Muscle layer of colon (tissue), 2 donors: ENCODE measurements at regions not wholly inside any gene's neighbourhood (a gene's known extent, or its start where the extent isn't known, plus 50 kb on each side); places are given as distances from the start of the nearest gene placed in this dataset.

Experiments used
- H3K27ac ChIP-seq: one replicate; pipeline ENCODE4 v1.7.0; 2013; ENCODE audit warnings: low read depth, mild to moderate bottlenecking, low read length, moderate library complexity
- H3K27me3 ChIP-seq, 2 donors: one replicate each; pipeline ENCODE4 v1.7.0; 2013; ENCODE audit warnings: low read length in 2 of 2, mild to moderate bottlenecking in 2 of 2; ENCODE audit not compliant: insufficient read depth in 2 of 2, control insufficient read depth in 1 of 2
- H3K36me3 ChIP-seq: one replicate; pipeline ENCODE4 v1.7.0; 2013; ENCODE audit warnings: mild to moderate bottlenecking, low read length; ENCODE audit not compliant: insufficient read depth
- H3K4me1 ChIP-seq: one replicate; pipeline ENCODE4 v1.7.0; 2013; ENCODE audit warnings: mild to moderate bottlenecking, low read length; ENCODE audit not compliant: insufficient read depth
- H3K4me3 ChIP-seq, 2 donors: one replicate each; pipeline ENCODE4 v1.7.0; 2013; ENCODE audit warnings: low read length in 2 of 2, low read depth in 1 of 2, mild to moderate bottlenecking in 1 of 2, moderate library complexity in 1 of 2
- H3K9ac ChIP-seq: one replicate; pipeline ENCODE4 v1.7.0; 2013; ENCODE audit warnings: low read length
- H3K9me3 ChIP-seq: one replicate; pipeline ENCODE4 v1.7.0; 2013; ENCODE audit warnings: mild to moderate bottlenecking, low read length
- donor health status: abdominal sarcoma.
- donor health status: Adenocarcinoma of cecum.

DNA sequence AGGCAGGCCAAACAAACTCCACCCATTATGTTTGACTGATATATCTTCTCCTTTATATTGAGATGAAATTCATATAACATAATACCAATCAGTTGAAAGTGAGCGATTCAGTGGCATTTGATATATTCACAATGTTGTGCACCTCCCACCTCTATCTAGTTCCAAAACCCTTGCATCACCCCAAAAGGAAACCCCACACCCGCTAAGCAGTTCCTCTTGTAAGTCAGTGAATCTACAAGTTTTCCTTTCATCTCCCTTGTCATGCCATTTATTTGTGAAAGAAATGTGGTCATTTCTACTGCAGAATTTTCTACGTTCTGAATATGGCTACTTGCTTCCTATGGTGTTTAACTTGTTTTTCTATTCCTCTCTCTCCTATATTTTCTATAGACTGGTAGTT lies 99.4 kb upstream of the PTPN3 start:
- H3K9me3 ChIP-seq, result no peaks in the 10 kb centered on the region
- no peaks in the 10 kb centered on the region for H3K4me1 ChIP-seq
- H3K27ac ChIP-seq, result no peak overlapping the region
- no peak overlapping the region for H3K9ac ChIP-seq
- no peaks in the 10 kb centered on the region for H3K36me3 ChIP-seq
- H3K4me3 ChIP-seq, result no peak overlapping the region
- no peaks in the 10 kb centered on the region for H3K27me3 ChIP-seq

DNA sequence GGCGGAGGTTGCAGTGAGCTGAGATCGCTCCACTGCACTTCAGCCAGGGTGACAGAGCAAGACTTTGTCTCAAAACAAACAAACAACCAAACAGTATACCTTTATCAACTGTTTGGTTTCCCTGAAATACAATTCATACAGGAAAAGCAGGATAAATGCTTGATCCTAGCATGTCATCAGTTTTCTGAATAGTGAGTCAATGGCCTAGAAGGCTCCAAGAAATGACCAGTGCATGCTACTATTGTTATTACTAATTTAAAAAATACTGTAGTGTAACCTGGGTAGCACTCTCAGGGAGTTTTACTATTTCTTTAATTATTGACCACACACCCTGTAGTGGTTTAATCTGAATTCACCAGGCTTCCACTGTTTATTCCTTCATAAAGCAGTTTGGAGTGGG lies 101.0 kb upstream of the PTPN3 start:
- Histone ChIP-seq H3K4me1 (no peaks in the 10 kb centered on the region), H3K9me3 (no peaks in the 10 kb centered on the region), H3K27ac (no peak overlapping the region), H3K27me3 (no peaks in the 10 kb centered on the region), H3K36me3 (no peaks in the 10 kb centered on the region), H3K4me3 (no peak overlapping the region), H3K9ac (no peak overlapping the region)

DNA sequence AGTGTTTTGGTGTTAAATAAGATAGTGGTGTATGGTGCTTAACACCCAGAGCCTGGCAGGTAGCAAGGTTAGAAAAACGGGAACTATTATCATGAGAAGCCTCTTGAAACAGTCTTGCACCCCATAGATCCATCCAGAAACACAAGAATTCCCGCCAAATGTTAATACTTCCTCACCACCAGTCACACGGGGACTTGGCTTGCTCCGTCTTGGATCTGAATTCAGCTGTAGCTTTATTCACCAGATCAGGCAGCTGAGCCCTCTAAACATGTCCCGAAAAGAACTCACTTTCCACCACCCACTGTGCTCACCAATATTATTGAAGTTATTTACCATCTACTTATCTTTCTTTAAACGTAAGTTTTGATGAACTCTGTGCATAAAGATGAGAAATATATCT lies 101.6 kb upstream of the PTPN3 start:
- no peak overlapping the region for H3K4me3 ChIP-seq
- H3K9ac ChIP-seq, result no peak overlapping the region
- H3K9me3 ChIP-seq, result no peaks in the 10 kb centered on the region
- H3K4me1 ChIP-seq, result no peaks in the 10 kb centered on the region
- no peak overlapping the region for H3K27ac ChIP-seq
- no peaks in the 10 kb centered on the region for H3K27me3 ChIP-seq
- H3K36me3 ChIP-seq, result no peaks in the 10 kb centered on the region

DNA sequence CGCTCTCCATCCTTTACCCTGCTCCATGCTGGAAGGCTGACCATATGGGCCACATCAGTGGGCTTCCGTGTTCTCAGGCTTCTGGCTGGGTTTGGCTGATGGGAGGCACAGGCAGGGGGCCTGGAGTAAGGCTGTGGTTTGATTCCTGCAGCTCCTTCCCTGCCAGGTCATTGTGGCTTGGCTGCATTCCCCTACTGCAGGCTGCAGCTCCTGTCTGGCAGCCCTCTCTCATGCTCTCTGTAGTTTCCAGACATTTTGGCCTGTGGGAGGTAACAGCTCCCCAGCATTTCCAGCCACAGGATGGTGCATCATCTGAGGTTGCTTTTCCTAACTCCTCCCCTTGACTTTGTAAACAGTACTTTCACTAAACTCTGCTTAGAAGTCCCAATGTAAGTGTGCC lies 102.0 kb upstream of the PTPN3 start:
- H3K4me1 ChIP-seq, result no peaks in the 10 kb centered on the region
- no peaks in the 10 kb centered on the region for H3K27me3 ChIP-seq

DNA sequence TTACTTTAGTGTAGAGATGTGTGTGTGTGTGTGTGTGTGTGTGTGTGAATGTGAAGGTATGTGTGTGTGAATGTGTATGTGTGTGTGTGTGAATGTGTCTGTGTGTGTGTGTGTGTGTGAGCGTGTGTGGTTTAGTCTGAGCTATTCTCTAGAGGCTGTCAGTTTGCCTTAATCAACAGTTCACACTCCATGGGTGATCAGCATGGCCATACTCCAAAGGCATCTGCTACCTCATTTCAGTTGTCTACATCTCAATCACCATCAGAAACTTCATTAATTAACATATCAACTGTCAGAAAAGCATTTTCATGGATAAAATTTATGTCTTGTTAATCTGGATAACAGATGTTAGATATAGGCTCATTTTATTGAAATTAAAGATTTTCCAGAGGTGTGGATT lies 103.1 kb upstream of the PTPN3 start:
- H3K9me3 ChIP-seq, result no peaks in the 10 kb centered on the region
- no peaks in the 10 kb centered on the region for H3K36me3 ChIP-seq
- no peak overlapping the region for H3K4me3 ChIP-seq
- H3K27ac ChIP-seq, result no peak overlapping the region
- no peaks in the 10 kb centered on the region for H3K4me1 ChIP-seq
- H3K27me3 ChIP-seq, result no peaks in the 10 kb centered on the region
- H3K9ac ChIP-seq, result no peak overlapping the region

More for the DNA sequence above, 102.0 kb upstream of the PTPN3 start:
- Histone ChIP-seq H3K36me3 (no peaks in the 10 kb centered on the region), H3K4me3 (no peak overlapping the region), H3K9ac (no peak overlapping the region), H3K27ac (no peak overlapping the region), H3K9me3 (no peaks in the 10 kb centered on the region)

DNA sequence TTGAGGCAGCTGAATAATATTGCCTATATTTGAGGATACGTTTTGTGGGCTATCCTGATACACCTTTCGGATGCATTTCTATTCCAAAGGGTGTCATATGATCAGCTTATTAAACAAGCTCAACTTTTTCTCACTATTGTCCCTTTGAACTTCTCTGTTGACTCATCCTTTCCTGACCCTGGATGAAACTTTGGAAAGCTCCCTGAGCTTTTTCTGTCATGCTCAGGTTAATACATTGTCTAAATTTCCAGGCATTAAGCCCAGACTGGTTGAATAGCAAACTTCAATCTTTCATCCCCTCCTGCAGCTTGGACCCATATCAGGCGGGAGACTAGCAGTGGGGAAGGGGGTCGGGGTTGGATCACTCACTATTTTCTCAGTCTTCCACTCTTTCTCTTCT lies 104.9 kb upstream of the PTPN3 start:
- H3K9me3 ChIP-seq, result no peaks in the 10 kb centered on the region
- H3K27ac ChIP-seq, result no peak overlapping the region
- H3K9ac ChIP-seq, result no peak overlapping the region
- no peak overlapping the region for H3K4me3 ChIP-seq
- no peaks in the 10 kb centered on the region for H3K4me1 ChIP-seq
- no peaks in the 10 kb centered on the region for H3K36me3 ChIP-seq
- H3K27me3 ChIP-seq, result no peaks in the 10 kb centered on the region

DNA sequence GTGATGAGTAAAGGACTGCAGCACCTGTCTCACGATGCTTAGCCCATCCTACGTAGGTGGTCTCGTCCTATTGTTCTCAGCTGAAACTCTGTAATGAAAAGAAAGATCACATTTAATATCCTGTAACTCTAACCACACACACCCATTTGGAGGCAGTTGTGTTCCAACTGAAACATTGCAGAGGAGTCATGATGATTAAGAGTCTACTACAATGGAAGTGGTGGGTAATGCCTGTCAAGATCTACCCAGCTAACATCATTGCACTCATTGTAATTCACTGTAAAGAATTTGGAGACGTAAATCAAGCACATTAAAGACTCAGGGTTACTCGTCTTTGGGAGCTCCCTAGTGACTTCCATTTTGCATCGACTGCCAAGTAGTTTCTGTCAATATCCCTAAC lies 106.0 kb upstream of the PTPN3 start:
- H3K4me1 ChIP-seq, result no peaks in the 10 kb centered on the region

DNA sequence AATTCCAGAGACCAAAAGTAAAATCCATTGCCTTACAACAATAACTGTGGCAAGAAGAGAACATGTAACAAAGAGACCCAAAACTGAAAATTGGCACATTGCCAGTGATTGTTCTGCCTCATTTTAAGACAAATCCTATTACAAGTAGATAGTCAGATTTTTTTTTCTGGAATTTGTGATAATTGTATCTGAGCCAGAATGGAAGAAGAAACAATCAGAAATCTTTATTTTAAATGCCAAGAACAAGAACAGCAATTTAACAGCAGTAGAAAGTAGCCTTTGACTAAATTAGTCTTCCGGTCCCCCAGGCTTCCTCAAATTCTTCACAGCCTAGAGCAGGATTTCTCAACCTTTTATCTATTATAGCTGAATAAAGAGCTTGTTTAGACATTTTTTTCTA lies 106.7 kb upstream of the PTPN3 start:
- no peaks in the 10 kb centered on the region for H3K9me3 ChIP-seq
- H3K27ac ChIP-seq, result no peak overlapping the region
- no peaks in the 10 kb centered on the region for H3K4me1 ChIP-seq
- H3K4me3 ChIP-seq, result no peak overlapping the region
- H3K36me3 ChIP-seq, result no peaks in the 10 kb centered on the region
- H3K27me3 ChIP-seq, result no peaks in the 10 kb centered on the region
- no peak overlapping the region for H3K9ac ChIP-seq

More for the DNA sequence above, 106.0 kb upstream of the PTPN3 start:
- Histone ChIP-seq H3K27ac (no peak overlapping the region), H3K9me3 (no peaks in the 10 kb centered on the region), H3K36me3 (no peaks in the 10 kb centered on the region), H3K27me3 (no peaks in the 10 kb centered on the region), H3K9ac (no peak overlapping the region), H3K4me3 (no peak overlapping the region)

DNA sequence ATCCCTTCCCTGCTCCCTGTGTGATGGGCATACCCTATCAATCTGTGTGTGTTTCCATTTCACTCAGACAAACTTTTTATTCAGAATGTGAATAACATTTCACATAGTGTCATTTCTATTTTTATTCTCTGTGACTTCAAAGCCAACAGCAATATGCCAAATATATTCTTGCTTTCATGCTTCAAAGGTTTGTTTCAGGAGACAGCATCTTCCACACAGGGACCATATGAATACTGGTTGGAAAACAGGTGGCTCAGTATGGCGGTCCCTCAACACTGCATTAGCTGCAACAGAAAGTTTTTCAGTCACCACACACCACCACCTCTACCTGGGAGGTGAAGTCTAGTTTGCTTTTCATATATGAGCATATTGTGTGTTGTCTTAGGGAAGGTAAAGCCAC lies 111.0 kb upstream of the PTPN3 start:
- H3K9ac ChIP-seq, result no peak overlapping the region
- no peaks in the 10 kb centered on the region for H3K27me3 ChIP-seq

DNA sequence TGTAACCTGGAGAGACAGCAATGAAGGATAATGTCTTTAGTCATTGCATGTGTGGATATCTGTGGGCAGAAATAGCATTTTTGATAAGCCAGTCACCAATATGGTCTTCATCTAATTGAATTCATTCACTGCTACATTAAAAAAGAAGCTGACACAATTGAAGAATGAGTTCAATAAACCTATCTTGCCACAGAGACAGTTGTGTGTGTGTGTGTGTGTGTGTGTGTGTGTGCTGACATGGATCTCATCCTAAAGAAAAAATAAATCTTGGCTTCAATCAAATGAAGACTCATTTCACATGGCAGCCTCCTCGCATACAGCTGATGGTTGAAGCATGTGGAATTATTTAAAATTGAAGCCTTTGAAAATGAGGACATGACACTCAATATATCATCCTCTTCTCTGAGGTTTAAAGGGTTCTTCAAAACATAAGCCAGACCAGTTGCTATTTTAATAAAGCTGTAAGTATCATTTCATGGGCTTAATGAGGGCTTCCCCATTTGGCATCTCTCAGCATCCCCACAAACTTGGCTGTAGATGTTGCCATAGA lies 118.5 kb upstream of the PTPN3 start:
- H3K9ac ChIP-seq, result no peak overlapping the region
- no peaks in the 10 kb centered on the region for H3K9me3 ChIP-seq
- H3K4me3 ChIP-seq, result no peak overlapping the region
- H3K4me1 ChIP-seq, result no peaks in the 10 kb centered on the region
- H3K27me3 ChIP-seq, result no peaks in the 10 kb centered on the region
- H3K36me3 ChIP-seq, result no peaks in the 10 kb centered on the region
- H3K27ac ChIP-seq, result no peak overlapping the region

More for the DNA sequence above, 111.0 kb upstream of the PTPN3 start:
- no peaks in the 10 kb centered on the region for H3K36me3 ChIP-seq
- no peak overlapping the region for H3K27ac ChIP-seq
- no peaks in the 10 kb centered on the region for H3K9me3 ChIP-seq
- H3K4me1 ChIP-seq, result no peaks in the 10 kb centered on the region
- H3K4me3 ChIP-seq, result no peak overlapping the region

DNA sequence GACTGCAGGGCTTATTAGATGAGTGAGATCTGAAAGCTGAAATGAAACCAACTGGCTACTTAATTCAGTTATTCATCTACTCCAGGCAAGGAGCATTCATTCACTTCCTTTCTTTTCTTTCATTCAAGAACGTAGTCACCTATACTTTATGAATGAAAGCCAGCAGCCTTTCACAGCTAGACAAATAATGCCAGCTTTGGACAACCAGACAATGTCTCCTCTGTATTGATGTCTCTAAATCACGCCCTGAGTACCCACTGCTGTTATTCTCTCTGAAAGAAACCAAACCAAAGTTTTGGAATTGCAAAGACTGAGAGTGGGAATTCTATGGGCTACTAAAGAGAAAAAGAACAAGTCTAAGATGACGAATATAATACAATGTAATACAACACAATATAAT lies 121.2 kb upstream of the PTPN3 start:
- H3K36me3 ChIP-seq, result no peaks in the 10 kb centered on the region
- H3K9ac ChIP-seq, result no peak overlapping the region
- no peaks in the 10 kb centered on the region for H3K27me3 ChIP-seq
- H3K9me3 ChIP-seq, result no peaks in the 10 kb centered on the region
- H3K27ac ChIP-seq, result no peak overlapping the region
- no peaks in the 10 kb centered on the region for H3K4me1 ChIP-seq
- H3K4me3 ChIP-seq, result no peak overlapping the region

DNA sequence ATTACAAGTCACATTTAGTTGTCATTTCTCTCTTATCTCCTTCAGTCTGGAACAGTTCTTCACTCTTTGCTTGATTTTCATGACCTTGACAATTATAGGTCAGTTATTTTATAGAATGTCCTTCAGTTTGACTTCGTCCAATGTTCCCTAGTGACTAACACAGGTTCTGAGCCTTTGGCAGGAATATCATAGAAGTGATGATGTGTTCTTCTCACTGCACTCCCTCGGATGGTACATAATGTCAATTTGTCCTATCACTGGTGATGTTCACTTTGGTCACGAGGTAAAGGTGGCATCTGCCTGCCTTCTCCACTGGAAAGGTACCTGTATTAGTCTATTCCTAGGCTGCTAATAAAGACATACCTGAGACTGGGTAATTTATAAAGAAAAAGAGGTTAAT lies 126.0 kb upstream of the PTPN3 start:
- Histone ChIP-seq H3K9me3 (no peaks in the 10 kb centered on the region), H3K27ac (no peak overlapping the region), H3K27me3 (no peaks in the 10 kb centered on the region), H3K4me3 (no peak overlapping the region), H3K36me3 (no peaks in the 10 kb centered on the region), H3K9ac (no peak overlapping the region), H3K4me1 (no peaks in the 10 kb centered on the region)
